ENCODE measurements at regions not wholly inside any gene's neighbourhood (a gene's known extent, or its start where the extent isn't known, plus 50 kb on each side); places are given as distances from the start of the nearest gene placed in this dataset.
A peak's percentile ranks its signal among the peaks of the same experiment; 100 is the strongest.

DNA sequence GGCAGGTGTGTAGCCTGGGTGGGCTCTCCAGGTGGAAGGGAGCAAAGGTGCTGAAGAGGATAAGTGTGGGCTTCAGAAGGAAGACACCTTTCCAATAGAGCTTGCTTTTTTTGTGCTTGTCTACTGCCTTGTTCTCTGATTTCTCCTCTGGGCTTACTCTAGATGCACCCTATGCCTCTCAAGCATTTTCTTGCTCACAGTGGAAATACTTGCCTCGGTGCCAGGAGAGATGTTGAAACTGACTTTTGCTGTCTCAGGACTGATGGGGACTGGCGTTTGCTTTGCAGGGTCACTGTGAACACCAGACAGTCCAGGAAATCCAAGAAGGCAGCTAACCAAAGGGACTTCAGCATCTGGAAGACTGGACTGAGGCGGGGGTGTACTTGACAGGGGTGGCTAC, 187.9 kb downstream of the SNX10 start:
- peaks cover 7% of the 10 kb centered on the region for H3K27me3 Mint-ChIP-seq (ENCODE audit: insufficient read depth, low read depth)
- no peaks in the 10 kb centered on the region for H3K79me2 ChIP-seq (ENCODE audit: low read depth)
- no peaks in the 10 kb centered on the region for H4K20me1 ChIP-seq (ENCODE audit: low read depth)
- H3K4me3 Mint-ChIP-seq, result no peak overlapping the region
- no peak overlapping the region for H3K9ac ChIP-seq
- peaks cover 23% of the 10 kb centered on the region for H3K27me3 ChIP-seq
- H3K27ac Mint-ChIP-seq, result no peak overlapping the region
- H3K4me1 ChIP-seq, result no peaks in the 10 kb centered on the region
- no peak for DNase-seq (ENCODE audit: low spot score)
- H3K4me3 ChIP-seq, result no peak overlapping the region
- peaks cover 19% of the 10 kb centered on the region for H3K4me1 Mint-ChIP-seq
- H3K36me3 ChIP-seq, result no peaks in the 10 kb centered on the region
- H3F3A ChIP-seq (ENCODE audit: low read depth), result no peaks in the 10 kb centered on the region
- peaks cover 8% of the 10 kb centered on the region for H3K9me3 Mint-ChIP-seq
- peaks cover 5% of the 10 kb centered on the region for H3K36me3 Mint-ChIP-seq
- H3K27ac ChIP-seq, result no peak overlapping the region
- H2AFZ ChIP-seq (replicated peaks), result no peak overlapping the region
- no peak overlapping the region for H3K4me2 ChIP-seq
- TF ChIP-seq EZH2 (IDR thresholded peaks at IDR 0.05), result no peak
- TF ChIP-seq EZH2phosphoT487 (IDR thresholded peaks at IDR 0.05), result no peak
- TF ChIP-seq, protein P1, sequence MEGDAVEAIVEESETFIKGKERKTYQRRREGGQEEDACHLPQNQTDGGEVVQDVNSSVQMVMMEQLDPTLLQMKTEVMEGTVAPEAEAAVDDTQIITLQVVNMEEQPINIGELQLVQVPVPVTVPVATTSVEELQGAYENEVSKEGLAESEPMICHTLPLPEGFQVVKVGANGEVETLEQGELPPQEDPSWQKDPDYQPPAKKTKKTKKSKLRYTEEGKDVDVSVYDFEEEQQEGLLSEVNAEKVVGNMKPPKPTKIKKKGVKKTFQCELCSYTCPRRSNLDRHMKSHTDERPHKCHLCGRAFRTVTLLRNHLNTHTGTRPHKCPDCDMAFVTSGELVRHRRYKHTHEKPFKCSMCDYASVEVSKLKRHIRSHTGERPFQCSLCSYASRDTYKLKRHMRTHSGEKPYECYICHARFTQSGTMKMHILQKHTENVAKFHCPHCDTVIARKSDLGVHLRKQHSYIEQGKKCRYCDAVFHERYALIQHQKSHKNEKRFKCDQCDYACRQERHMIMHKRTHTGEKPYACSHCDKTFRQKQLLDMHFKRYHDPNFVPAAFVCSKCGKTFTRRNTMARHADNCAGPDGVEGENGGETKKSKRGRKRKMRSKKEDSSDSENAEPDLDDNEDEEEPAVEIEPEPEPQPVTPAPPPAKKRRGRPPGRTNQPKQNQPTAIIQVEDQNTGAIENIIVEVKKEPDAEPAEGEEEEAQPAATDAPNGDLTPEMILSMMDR (IDR thresholded peaks at IDR 0.05), result no peak
- no peaks in the 10 kb centered on the region for H3K9me3 ChIP-seq (ENCODE audit: low read depth)

- H3F3A ChIP-seq (ENCODE audit: low read depth), result no peaks in the 10 kb centered on the region
- TF ChIP-seq EZH2 (IDR thresholded peaks at IDR 0.05), result no peak
- TF ChIP-seq EZH2phosphoT487 (IDR thresholded peaks at IDR 0.05), result no peak
- TF ChIP-seq, protein P1 (IDR thresholded peaks at IDR 0.05), result no peak
These were observed 188.5 kb downstream of the SNX10 start for GRCh38 chr7:26480156-26480555.

DNA sequence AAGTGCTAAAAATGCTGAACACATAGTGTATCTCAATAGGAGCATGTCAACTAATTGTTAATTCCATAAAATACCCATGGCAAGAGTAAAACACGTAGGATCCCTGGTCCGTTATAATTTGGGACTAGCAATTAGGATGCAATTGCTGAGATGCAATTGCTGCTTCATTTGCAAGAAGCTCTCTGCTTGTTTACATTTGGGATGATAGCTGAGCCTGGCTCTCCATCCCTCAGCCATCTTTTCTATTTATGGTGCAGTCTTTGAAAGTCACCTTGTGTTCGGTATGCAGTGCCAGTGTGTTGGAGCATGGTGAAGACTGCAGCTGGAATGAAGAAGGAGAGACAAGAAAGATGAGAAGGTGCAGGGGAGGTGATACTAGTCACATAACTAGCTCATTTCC, 191.3 kb downstream of the SNX10 start:
- no peak overlapping the region for H3K4me3 ChIP-seq
- H3K4me1 ChIP-seq, result no peaks in the 10 kb centered on the region
- peaks cover 8% of the 10 kb centered on the region for H3K9me3 Mint-ChIP-seq
- H3K4me3 Mint-ChIP-seq, result no peak overlapping the region
- no peak overlapping the region for H3K27ac ChIP-seq
- peak overlapping the region; percentile 15 for H3K27ac Mint-ChIP-seq
- H3K4me2 ChIP-seq, result no peak overlapping the region
- H3K36me3 Mint-ChIP-seq, result peaks cover 5% of the 10 kb centered on the region
- no peaks in the 10 kb centered on the region for H3F3A ChIP-seq (ENCODE audit: low read depth)
- H3K36me3 ChIP-seq, result no peaks in the 10 kb centered on the region
- no peak overlapping the region for H2AFZ ChIP-seq (replicated peaks)
- H4K20me1 ChIP-seq (ENCODE audit: low read depth), result no peaks in the 10 kb centered on the region
- peaks cover 28% of the 10 kb centered on the region for H3K4me1 Mint-ChIP-seq
- DNase-seq (ENCODE audit: low spot score), result no peak
- H3K79me2 ChIP-seq (ENCODE audit: low read depth), result no peaks in the 10 kb centered on the region
- H3K27me3 ChIP-seq, result peaks cover 23% of the 10 kb centered on the region
- H3K27me3 Mint-ChIP-seq (ENCODE audit: insufficient read depth, low read depth), result peaks cover 7% of the 10 kb centered on the region
- no peak overlapping the region for H3K9ac ChIP-seq
- TF ChIP-seq EZH2phosphoT487 (IDR thresholded peaks at IDR 0.05), result no peak
- no peak for TF ChIP-seq EZH2 (IDR thresholded peaks at IDR 0.05)
- TF ChIP-seq, protein P1 (IDR thresholded peaks at IDR 0.05), result no peak
- H3K9me3 ChIP-seq (ENCODE audit: low read depth), result no peaks in the 10 kb centered on the region

More at GRCh38 chr7:26480156-26480555, 188.5 kb downstream of the SNX10 start:
- H3K4me3 ChIP-seq, result no peak overlapping the region
- H3K4me2 ChIP-seq, result no peak overlapping the region
- Mint-ChIP-seq H3K36me3 (peaks cover 5% of the 10 kb centered on the region), H3K9me3 (peaks cover 8% of the 10 kb centered on the region), H3K4me1 (peaks cover 20% of the 10 kb centered on the region), H3K27ac (peak overlapping the region; percentile 23), H3K4me3 (peak overlapping the region; percentile 50), H3K27me3 (ENCODE audit: insufficient read depth, low read depth) (peaks cover 7% of the 10 kb centered on the region)
- no peaks in the 10 kb centered on the region for H3K36me3 ChIP-seq
- no peak overlapping the region for H3K9ac ChIP-seq
- H4K20me1 ChIP-seq (ENCODE audit: low read depth), result no peaks in the 10 kb centered on the region
- H3K79me2 ChIP-seq (ENCODE audit: low read depth), result no peaks in the 10 kb centered on the region
- no peaks in the 10 kb centered on the region for H3K9me3 ChIP-seq (ENCODE audit: low read depth)
- no peaks in the 10 kb centered on the region for H3K4me1 ChIP-seq
- peaks cover 23% of the 10 kb centered on the region for H3K27me3 ChIP-seq
- DNase-seq (ENCODE audit: low spot score), result no peak
- H3K27ac ChIP-seq, result no peak overlapping the region
- H2AFZ ChIP-seq (replicated peaks), result no peak overlapping the region

All from neural progenitor cell (in vitro differentiated cells).